ENCODE measurements at regions not wholly inside any gene's neighbourhood (a gene's known extent, or its start where the extent isn't known, plus 50 kb on each side); places are given as distances from the start of the nearest gene placed in this dataset.

DNA sequence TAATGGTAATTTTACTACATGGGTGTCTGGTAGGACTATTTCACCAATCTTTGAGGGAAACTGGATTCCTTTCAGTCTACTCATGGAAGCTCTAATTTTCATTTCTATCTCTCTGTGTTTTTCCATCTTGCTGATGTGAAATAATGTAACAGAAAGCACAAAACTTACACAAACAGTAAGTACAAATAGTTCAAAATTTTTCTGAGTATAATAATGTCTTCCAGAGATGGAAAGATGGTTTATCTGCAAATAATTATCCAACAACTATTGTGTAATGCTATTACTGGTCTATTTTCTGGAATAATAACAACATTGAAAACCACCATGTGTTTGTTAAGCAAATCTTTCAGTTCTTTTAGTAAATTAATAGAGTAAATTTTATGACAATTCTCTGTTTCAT lies 565.8 kb upstream of the MGMT start:
- H4K20me1 ChIP-seq: no peaks in the 10 kb centered on the region
- no peaks in the 10 kb centered on the region for H3K36me3 ChIP-seq
- H3K4me3 ChIP-seq: no peak overlapping the region
- no peaks in the 10 kb centered on the region for H3K4me1 ChIP-seq
- no peaks in the 10 kb centered on the region for H3K27me3 ChIP-seq
- 0 out of 2 replicates have a peak, but pooled peaks cover 4% of the 10 kb centered on the region for H3K9me3 ChIP-seq
- no peak overlapping the region for H3K9ac ChIP-seq
- TF ChIP-seq Cebpa-rat (IDR thresholded peaks at IDR 0.05): no peak
- no peak overlapping the region for H3K4me2 ChIP-seq
- no peak overlapping the region for H3K27ac ChIP-seq

DNA sequence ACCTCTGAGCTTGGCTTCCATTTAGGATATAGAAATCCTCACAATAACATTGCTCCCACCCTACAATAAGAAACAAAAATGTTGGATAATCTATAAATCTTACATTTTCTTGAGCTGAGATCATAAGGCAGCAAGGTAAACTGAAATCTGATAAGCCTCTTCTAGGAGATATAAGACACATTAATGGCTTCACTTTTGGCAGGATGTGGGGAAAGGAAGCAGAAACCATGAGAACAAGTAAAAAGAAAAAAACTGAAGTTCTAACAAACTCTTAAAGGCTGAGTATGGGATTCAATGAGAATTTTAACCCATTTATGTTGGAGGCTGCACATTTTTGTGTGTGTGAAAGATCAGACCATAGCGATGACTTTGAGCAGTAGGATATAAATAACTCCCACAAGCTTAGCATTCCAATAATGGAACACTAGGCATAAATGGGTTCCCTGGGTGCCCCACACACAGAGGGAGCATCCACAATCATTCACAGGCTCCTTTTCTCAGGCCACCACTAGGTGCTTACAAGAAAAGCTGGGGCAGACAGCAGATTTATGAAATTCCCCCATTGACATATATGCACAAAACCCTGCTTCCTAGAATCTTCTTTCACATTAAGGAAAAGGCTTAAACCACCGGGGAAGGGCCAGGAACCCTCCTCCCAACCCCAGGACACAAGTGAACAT lies 564.9 kb upstream of the MGMT start:
- H3K27ac ChIP-seq: no peak overlapping the region
- H4K20me1 ChIP-seq: no peaks in the 10 kb centered on the region
- H3K9ac ChIP-seq: no peak overlapping the region
- H3K27me3 ChIP-seq: no peaks in the 10 kb centered on the region
- 0 out of 2 replicates have a peak, but pooled peaks cover 4% of the 10 kb centered on the region for H3K9me3 ChIP-seq
- H3K4me2 ChIP-seq: no peak overlapping the region
- H3K36me3 ChIP-seq: no peaks in the 10 kb centered on the region
- TF ChIP-seq Cebpa-rat (IDR thresholded peaks at IDR 0.05): no peak
- no peaks in the 10 kb centered on the region for H3K4me1 ChIP-seq
- H3K4me3 ChIP-seq: no peak overlapping the region

DNA sequence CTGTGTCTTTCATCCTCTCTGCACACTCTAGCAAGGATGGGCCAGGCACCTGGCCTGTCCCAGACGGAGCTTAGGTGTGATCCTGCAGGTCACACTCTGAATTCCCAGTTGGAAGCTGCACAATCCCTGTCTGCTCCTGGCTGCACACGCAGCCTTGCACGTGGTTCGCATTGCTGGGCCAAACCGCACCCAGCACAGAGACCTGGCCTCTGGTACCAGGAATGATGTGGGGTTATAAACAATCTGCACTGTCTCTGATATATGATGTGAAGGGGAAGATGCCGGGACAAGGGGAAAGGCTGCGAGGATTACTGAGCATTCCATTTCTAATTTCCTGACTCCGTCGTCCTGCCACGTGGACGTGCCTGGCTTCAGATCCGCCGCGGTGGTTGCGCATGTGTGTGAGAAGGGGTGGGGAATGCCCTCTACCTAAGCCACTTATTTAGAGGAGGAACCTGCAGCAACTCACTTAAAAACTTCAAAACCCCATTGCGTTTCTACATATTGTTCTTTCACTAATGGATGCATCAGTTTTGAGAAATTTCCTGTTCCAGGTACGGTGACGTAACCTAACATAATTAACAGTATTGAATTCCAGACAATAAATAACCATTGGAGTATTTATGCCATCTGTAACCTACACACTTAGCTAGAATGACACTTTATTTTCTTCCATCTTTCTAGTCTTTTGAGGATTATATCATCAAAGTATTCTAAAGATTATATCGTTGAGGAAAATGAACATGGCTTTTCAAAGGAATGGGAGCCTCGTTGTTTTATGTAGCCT lies 559.7 kb upstream of the MGMT start:
- H3K27me3 ChIP-seq: no peaks in the 10 kb centered on the region
- H3K4me2 ChIP-seq: peak overlapping the region; percentile 25; the same call in 1 of the 2 replicates
- no peak overlapping the region for H3K9ac ChIP-seq
- H3K36me3 ChIP-seq: no peaks in the 10 kb centered on the region
- H3K27ac ChIP-seq: no peak overlapping the region
- TF ChIP-seq Cebpa-rat (IDR thresholded peaks at IDR 0.05): no peak
- no peak overlapping the region for H3K4me3 ChIP-seq
- no peaks in the 10 kb centered on the region for H4K20me1 ChIP-seq
- peaks cover 12% of the 10 kb centered on the region for H3K4me1 ChIP-seq
- no peaks in the 10 kb centered on the region for H3K9me3 ChIP-seq

DNA sequence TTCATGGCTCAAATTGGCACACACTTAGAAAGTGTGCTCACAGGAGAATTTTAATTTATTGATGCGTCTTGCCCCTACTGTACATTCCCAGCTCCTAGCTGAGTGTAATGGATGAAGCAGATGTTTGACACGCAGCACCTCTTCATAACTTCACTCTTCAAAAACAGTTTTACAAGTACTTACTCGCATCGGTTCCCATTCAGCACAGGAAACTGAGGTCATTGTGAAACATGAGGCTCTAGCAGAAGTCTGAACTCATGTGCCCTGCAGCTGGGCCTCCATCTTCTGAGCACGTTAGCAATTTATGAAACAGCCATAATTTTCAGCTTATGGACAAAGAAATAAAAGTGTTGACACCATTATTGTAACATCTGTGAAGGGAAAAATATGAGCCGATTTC lies 558.9 kb upstream of the MGMT start:
- Histone ChIP-seq H3K36me3 (no peaks in the 10 kb centered on the region), H3K4me2 (peak overlapping the region; percentile 25), H3K27me3 (no peaks in the 10 kb centered on the region), H3K9me3 (no peaks in the 10 kb centered on the region), H4K20me1 (no peaks in the 10 kb centered on the region), H3K4me3 (no peak overlapping the region), H3K27ac (no peak overlapping the region), H3K4me1 (peaks cover 12% of the 10 kb centered on the region), H3K9ac (no peak overlapping the region)
- TF ChIP-seq Cebpa-rat (IDR thresholded peaks at IDR 0.05): no peak

DNA sequence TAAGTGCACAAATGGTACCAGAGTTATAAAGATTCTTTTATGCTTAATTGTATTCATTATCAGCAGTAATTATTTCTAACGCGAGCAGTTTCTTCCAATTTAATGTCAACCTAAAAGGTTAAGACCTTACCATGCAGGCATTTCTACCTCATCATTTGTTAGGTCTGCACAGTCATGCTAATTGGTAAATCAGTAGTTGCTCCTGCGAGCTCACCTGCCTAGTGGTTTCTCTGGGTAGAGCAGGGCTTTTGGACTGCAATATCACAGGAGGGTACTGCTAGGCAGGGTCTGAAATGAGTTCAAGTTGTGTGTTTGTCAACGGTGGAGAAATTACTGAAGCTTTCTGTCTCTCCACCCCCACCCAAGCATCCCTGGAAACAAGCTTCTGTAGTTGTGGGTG lies 558.5 kb upstream of the MGMT start:
- H3K27me3 ChIP-seq: no peaks in the 10 kb centered on the region
- no peak overlapping the region for H3K27ac ChIP-seq
- H3K4me1 ChIP-seq: peaks cover 12% of the 10 kb centered on the region
- no peaks in the 10 kb centered on the region for H3K9me3 ChIP-seq
- H4K20me1 ChIP-seq: no peaks in the 10 kb centered on the region
- H3K9ac ChIP-seq: no peak overlapping the region
- no peaks in the 10 kb centered on the region for H3K36me3 ChIP-seq
- TF ChIP-seq Cebpa-rat (IDR thresholded peaks at IDR 0.05): no peak
- no peak overlapping the region for H3K4me3 ChIP-seq
- no peak overlapping the region for H3K4me2 ChIP-seq

DNA sequence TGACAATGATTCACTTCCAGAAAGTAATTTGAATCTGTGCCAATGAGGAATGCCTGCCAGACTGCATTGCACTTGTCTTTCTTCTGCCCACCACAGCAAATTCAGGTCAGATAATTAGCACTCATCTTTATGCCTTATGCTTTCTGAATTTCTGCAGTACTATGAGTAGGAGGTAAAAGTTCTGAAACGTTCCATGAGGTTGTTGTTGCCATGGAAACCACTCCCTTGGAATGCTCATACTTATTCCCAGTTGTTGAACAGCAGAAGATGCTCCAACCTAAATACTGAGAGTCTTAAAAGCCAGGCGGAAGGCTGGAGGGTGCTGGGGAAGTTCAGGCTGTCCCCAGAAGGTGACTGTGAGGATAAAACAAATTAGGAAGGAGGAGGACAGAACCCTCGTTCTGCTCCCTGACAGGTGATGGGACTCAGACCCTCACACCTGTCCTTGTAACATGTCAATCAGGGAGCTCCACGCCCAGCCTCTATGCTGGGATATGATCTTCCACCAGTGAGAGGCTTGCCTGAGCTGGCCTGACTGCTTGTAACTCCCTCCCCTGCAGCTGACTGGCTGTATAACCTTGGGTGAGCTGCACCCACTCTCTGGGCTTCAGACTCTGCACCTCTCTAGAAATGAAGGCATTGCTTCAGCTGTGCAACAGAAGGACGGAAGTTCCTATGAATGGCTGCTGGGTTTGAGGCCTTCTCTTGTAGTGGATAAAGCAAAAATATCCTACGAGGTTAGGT lies 554.3 kb upstream of the MGMT start:
- H3K4me3 ChIP-seq: no peak overlapping the region
- H3K9ac ChIP-seq: no peak overlapping the region
- H3K27me3 ChIP-seq: no peaks in the 10 kb centered on the region
- H3K9me3 ChIP-seq: no peaks in the 10 kb centered on the region
- H4K20me1 ChIP-seq: no peaks in the 10 kb centered on the region
- TF ChIP-seq Cebpa-rat (IDR thresholded peaks at IDR 0.05): no peak
- no peak overlapping the region for H3K27ac ChIP-seq
- no peak overlapping the region for H3K4me2 ChIP-seq
- H3K4me1 ChIP-seq: peaks cover 9% of the 10 kb centered on the region
- no peaks in the 10 kb centered on the region for H3K36me3 ChIP-seq

DNA sequence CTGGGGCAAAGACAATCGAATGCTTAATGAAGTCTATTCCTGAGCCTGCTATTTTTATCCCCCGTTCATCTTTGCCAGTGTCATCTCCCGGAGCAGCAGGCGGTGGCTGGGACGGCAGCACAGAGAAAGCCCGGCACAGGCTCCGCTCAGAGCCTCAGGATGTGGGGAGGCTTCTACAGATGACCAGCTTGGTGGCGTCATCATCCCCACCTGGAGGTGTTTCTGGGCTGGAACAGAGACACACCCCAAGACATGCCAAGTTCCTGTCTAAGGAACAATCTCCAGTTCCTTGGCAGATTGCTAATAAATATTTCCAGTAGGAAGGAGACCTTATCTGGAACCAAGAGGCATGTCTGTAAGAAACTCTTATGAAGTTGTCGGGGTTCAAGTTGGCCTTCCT lies 552.4 kb upstream of the MGMT start:
- Histone ChIP-seq H3K4me3 (no peak overlapping the region), H3K9me3 (no peaks in the 10 kb centered on the region), H3K27me3 (no peaks in the 10 kb centered on the region), H3K4me2 (no peak overlapping the region), H3K9ac (no peak overlapping the region), H3K4me1 (no peaks in the 10 kb centered on the region), H3K27ac (no peak overlapping the region), H3K36me3 (no peaks in the 10 kb centered on the region), H4K20me1 (no peaks in the 10 kb centered on the region)
- no peak for TF ChIP-seq Cebpa-rat (IDR thresholded peaks at IDR 0.05)

DNA sequence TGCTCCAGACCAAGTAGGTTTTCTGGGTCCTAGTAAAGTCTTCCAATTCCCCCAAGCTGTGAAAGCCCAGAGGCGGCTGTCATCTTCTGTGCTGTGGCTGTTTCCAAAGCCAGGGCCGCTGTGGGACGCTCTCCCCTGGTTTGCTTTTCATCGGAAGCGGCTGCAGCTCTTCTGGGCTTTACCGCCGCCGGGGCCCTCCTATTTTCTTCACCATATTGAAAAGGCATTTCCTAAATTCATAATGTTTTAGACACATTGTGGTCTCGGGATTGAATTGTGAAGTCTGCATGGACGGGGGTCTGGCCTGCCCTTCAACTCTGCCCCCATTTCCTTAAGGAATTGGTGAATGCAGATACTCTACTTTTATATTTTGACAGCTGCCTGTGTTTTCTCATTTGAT lies 551.4 kb upstream of the MGMT start:
- Histone ChIP-seq H3K9ac (no peak overlapping the region), H3K27me3 (no peaks in the 10 kb centered on the region), H3K27ac (no peak overlapping the region), H3K4me1 (no peaks in the 10 kb centered on the region), H3K9me3 (no peaks in the 10 kb centered on the region), H3K4me3 (no peak overlapping the region), H3K4me2 (no peak overlapping the region), H4K20me1 (no peaks in the 10 kb centered on the region), H3K36me3 (no peaks in the 10 kb centered on the region)
- no peak for TF ChIP-seq Cebpa-rat (IDR thresholded peaks at IDR 0.05)

DNA sequence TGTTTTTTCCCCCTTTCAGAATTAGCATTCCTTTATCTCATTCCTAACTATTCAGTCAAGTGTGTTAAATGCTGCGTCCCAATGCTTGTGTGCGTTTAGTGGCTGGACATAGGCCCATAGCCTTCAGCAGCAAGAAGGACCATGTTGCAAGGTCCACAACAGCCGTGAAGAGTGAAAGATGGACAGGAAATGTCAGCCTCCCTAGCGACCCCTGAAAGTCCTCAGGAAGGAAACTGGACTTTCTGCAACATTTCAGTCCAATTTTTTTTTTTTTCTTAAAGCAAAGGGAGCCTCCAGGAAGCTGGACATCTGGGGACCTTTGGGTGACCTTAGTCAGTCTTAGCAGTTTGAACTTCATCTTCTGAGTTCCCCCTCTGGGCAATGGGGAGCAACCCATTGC lies 550.7 kb upstream of the MGMT start:
- Histone ChIP-seq H3K4me1 (no peaks in the 10 kb centered on the region), H3K27me3 (no peaks in the 10 kb centered on the region), H3K36me3 (no peaks in the 10 kb centered on the region), H3K9ac (no peak overlapping the region), H3K9me3 (no peaks in the 10 kb centered on the region), H3K27ac (no peak overlapping the region), H3K4me2 (no peak overlapping the region), H4K20me1 (no peaks in the 10 kb centered on the region), H3K4me3 (no peak overlapping the region)
- no peak for TF ChIP-seq Cebpa-rat (IDR thresholded peaks at IDR 0.05)
